GM10266 (cell line): ENCODE measurements at regions not wholly inside any gene's neighbourhood (a gene's known extent, or its start where the extent isn't known, plus 50 kb on each side); places are given as distances from the start of the nearest gene placed in this dataset.

Experiments
- DNase-seq: peaks from one replicate; pipeline ENCODE4 v3.0.0; 2012; ENCODE audit errors: extremely low spot score
- CTCF ChIP-seq: IDR thresholded peaks from 2 replicates; pipeline ENCODE4 v1.5.1; 2012; ENCODE audit warnings: mild to moderate bottlenecking, low read depth; ENCODE audit not compliant: control insufficient read depth, insufficient read depth; ENCODE audit errors: missing control alignments

- no peak for TF ChIP-seq CTCF
Observed at GRCh38 chr9:129513856-129514496, 106.9 kb downstream of the C9orf50 start.

GRCh38 chr9:129513282-129513681, 107.6 kb downstream of the C9orf50 start:
- no peak for TF ChIP-seq CTCF
- no peak for DNase-seq

More at GRCh38 chr9:129513856-129514496, 106.9 kb downstream of the C9orf50 start:
- DNase-seq, result no peak

GRCh38 chr9:129511285-129511900, 109.5 kb downstream of the C9orf50 start:
- DNase-seq, result no peak
- TF ChIP-seq CTCF, result no peak

- DNase-seq, result no peak
- no peak for TF ChIP-seq CTCF
Observed at GRCh38 chr9:129509533-129509928, 111.4 kb downstream of the C9orf50 start.

GRCh38 chr9:129507805-129508204, 113.1 kb downstream of the C9orf50 start:
- DNase-seq, result no peak
- no peak for TF ChIP-seq CTCF

- DNase-seq, result no peak
- TF ChIP-seq CTCF, result no peak
Observed at GRCh38 chr9:129506892-129507291, 114.0 kb downstream of the C9orf50 start.

- no peak for TF ChIP-seq CTCF
- no peak for DNase-seq
Observed at GRCh38 chr9:129506041-129506440, 114.9 kb downstream of the C9orf50 start.
